PFSK-1 (cell line): ENCODE measurements at regions not wholly inside any gene's neighbourhood (a gene's known extent, or its start where the extent isn't known, plus 50 kb on each side); places are given as distances from the start of the nearest gene placed in this dataset.

Source experiments
- POLR2AphosphoS5 ChIP-seq: IDR thresholded peaks from 2 replicates; pipeline ENCODE4 v1.6.1; 2012; ENCODE audit warnings: low read depth, mild to moderate bottlenecking, control low read depth, low read length, moderate library complexity
- SIN3A ChIP-seq: IDR thresholded peaks from 2 replicates; pipeline ENCODE4 v1.6.1; 2012; ENCODE audit warnings: mild to moderate bottlenecking, low read length, moderate library complexity, borderline replicate concordance; ENCODE audit not compliant: insufficient read depth
- TAF1 ChIP-seq: IDR thresholded peaks from 2 replicates; pipeline ENCODE4 v1.6.1; 2012; ENCODE audit warnings: low read length, control low read depth, borderline replicate concordance; ENCODE audit not compliant: insufficient read depth
- TF ChIP-seq, protein P1 (sequence below), 2 experiments: IDR thresholded peaks; 2 replicates each; pipeline versions ENCODE4 v1.6.1 to v1.8.0; 2011 to 2012; ENCODE audit warnings: low read depth in 2 of 2, low read length in 2 of 2, control low read depth in 1 of 2, inconsistent platforms in 1 of 2, mild to moderate bottlenecking in 1 of 2, moderate library complexity in 1 of 2; ENCODE audit not compliant: insufficient read depth in 1 of 2

DNA sequence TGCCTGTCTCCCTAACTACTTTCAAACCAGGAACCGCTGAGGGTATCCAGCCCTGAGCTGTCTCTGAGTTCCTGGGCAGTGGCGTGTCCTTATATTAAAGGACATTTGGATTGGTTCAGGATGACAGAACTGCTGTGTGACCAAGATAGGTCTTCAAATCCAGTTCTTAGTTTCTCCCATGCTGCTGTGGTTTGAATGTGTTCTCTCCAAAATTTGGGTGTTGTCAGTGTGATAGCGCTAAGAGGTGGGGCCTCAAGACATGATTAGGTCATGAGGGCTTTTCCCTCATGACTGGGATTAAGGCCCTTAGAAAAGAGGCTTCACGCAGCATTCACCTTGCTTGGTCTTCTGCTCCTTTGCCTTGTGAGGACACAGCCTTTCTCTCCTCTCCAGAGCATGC, 376.5 kb upstream of the TPM1 start:
- TF ChIP-seq, protein P1, sequence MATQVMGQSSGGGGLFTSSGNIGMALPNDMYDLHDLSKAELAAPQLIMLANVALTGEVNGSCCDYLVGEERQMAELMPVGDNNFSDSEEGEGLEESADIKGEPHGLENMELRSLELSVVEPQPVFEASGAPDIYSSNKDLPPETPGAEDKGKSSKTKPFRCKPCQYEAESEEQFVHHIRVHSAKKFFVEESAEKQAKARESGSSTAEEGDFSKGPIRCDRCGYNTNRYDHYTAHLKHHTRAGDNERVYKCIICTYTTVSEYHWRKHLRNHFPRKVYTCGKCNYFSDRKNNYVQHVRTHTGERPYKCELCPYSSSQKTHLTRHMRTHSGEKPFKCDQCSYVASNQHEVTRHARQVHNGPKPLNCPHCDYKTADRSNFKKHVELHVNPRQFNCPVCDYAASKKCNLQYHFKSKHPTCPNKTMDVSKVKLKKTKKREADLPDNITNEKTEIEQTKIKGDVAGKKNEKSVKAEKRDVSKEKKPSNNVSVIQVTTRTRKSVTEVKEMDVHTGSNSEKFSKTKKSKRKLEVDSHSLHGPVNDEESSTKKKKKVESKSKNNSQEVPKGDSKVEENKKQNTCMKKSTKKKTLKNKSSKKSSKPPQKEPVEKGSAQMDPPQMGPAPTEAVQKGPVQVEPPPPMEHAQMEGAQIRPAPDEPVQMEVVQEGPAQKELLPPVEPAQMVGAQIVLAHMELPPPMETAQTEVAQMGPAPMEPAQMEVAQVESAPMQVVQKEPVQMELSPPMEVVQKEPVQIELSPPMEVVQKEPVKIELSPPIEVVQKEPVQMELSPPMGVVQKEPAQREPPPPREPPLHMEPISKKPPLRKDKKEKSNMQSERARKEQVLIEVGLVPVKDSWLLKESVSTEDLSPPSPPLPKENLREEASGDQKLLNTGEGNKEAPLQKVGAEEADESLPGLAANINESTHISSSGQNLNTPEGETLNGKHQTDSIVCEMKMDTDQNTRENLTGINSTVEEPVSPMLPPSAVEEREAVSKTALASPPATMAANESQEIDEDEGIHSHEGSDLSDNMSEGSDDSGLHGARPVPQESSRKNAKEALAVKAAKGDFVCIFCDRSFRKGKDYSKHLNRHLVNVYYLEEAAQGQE (IDR thresholded peaks at IDR 0.05; ENCODE audit: insufficient read depth in 1 of 2, low read depth in 2 of 2, low read length in 2 of 2) = no peak
- TF ChIP-seq TAF1 (no peak), POLR2AphosphoS5 (no peak), SIN3A (no peak)
